HepG2 (cell line): ENCODE measurements at regions not wholly inside any gene's neighbourhood (a gene's known extent, or its start where the extent isn't known, plus 50 kb on each side); places are given as distances from the start of the nearest gene placed in this dataset.
A peak's percentile ranks its signal among the peaks of the same experiment; 100 is the strongest.

Experiments
- ATAC-seq: fragments of 200-7000 bp; cut with Tn5 transposase; 3 replicates; pipeline ENCODE4 v1.9.1; 2020; ENCODE audit warnings: mild to moderate bottlenecking, moderate library complexity
- BruUV-seq: library from RNA; stranded (reverse); fragments of 400-500 nt; replicated peaks from 2 replicates; lab custom pipeline; 2021; lab: Mats Ljungman, UMichigan
- CTCF ChIA-PET: fragments of 300-600 bp; formaldehyde crosslinking; extraction: SDS; loops from one replicate; lab custom pipeline; 2021; ENCODE audit warnings: low total read pairs, inconsistent platforms, low intra/inter-chr PET ratio; lab: Yijun Ruan, JAX
- POLR2A ChIA-PET: fragments of 350-600 bp; sonication (Branson Sonifier 250); formaldehyde crosslinking; loops from one replicate; lab custom pipeline; 2020; ENCODE audit warnings: antibody characterized with exemption, inconsistent platforms; lab: Yijun Ruan, JAX
- DNase-seq: peaks from one replicate; pipeline ENCODE4 v3.0.0-alpha.2; 2015; ENCODE audit warnings: low spot score
- FAIRE-seq: peaks from 3 replicates; lab custom pipeline; 2011; peaks lifted over from hg19 to GRCh38; lab: Jason Lieb, UNC
- H2AFZ ChIP-seq: one replicate; pipeline ENCODE4 v1.6.1; 2011; ENCODE audit warnings: low read length, inconsistent platforms
- H3K27ac ChIP-seq: fragments of 300-600 bp; 3 replicates; pipeline ENCODE4 v1.8.0; 2011; ENCODE audit warnings: mixed run types, mild to moderate bottlenecking, mixed read lengths, low read length, inconsistent platforms; ENCODE audit not compliant: insufficient read depth; ENCODE audit errors: extremely low read length
- H3K27me3 ChIP-seq, 2 experiments: fragments of 200-600 bp in 1 of 2; 2 replicates in 1 of 2; 3 replicates in 1 of 2; pipeline versions ENCODE4 v1.6.0 to v1.8.0; 2011; ENCODE audit warnings: low read length in 2 of 2, mild to moderate bottlenecking in 2 of 2, moderate library complexity in 2 of 2, inconsistent platforms in 1 of 2; ENCODE audit not compliant: insufficient read depth in 2 of 2, control insufficient read depth in 1 of 2
- H3K36me3 ChIP-seq, 2 experiments: fragments of 200-600 bp in 1 of 2; replicated peaks in 1 of 2; 2 replicates in 1 of 2; 3 replicates in 1 of 2; pipeline versions ENCODE4 v1.5.1 to v1.8.0; 2011; ENCODE audit warnings: low read length in 2 of 2, inconsistent platforms in 1 of 2; ENCODE audit not compliant: insufficient read depth in 2 of 2, control insufficient read depth in 1 of 2
- H3K4me1 ChIP-seq: 2 replicates; pipeline ENCODE4 v1.5.1; 2012; ENCODE audit warnings: low read length, inconsistent platforms; ENCODE audit not compliant: insufficient read depth
- H3K4me2 ChIP-seq: 2 replicates; pipeline ENCODE4 v1.6.0; 2011; ENCODE audit warnings: low read depth, low read length, inconsistent platforms
- H3K4me3 ChIP-seq, 3 experiments: fragments of 200-600 bp in 1 of 3; sonication (generic), shearing (Covaris generic) in 1 of 3; replicated peaks in 1 of 3; 2 replicates each; pipeline ENCODE4 v1.5.1; 2011 to 2016; ENCODE audit warnings: low read length in 3 of 3, inconsistent platforms in 2 of 3, low read depth in 2 of 3, mild to moderate bottlenecking in 2 of 3, control low read depth in 1 of 3, mixed read lengths in 1 of 3; ENCODE audit not compliant: insufficient read depth in 1 of 3
- H3K79me2 ChIP-seq: one replicate; pipeline ENCODE4 v1.6.1; 2011; ENCODE audit warnings: low read length, inconsistent platforms; ENCODE audit not compliant: insufficient read depth
- H3K9ac ChIP-seq: 2 replicates; pipeline ENCODE4 v1.6.0; 2011; ENCODE audit warnings: mild to moderate bottlenecking, low read depth, low read length, inconsistent platforms; ENCODE audit not compliant: insufficient read depth
- H3K9me3 ChIP-seq: 2 replicates; pipeline ENCODE4 v1.5.1; 2012; ENCODE audit warnings: mild to moderate bottlenecking, low read length
- H4K20me1 ChIP-seq: 2 replicates; pipeline ENCODE4 v1.6.0; 2011; ENCODE audit warnings: inconsistent platforms, mild to moderate bottlenecking, low read length, moderate library complexity; ENCODE audit not compliant: insufficient read depth
- CEBPB ChIP-seq: IDR thresholded peaks from 2 replicates; pipeline ENCODE4 v1.6.1; 2011; ENCODE audit warnings: low read depth, low read length, improper control_type of control experiment, borderline replicate concordance
- KLF12 ChIP-seq: sonication (generic); formaldehyde crosslinking; IDR thresholded peaks from 2 replicates; pipeline ENCODE4 v1.4.0; 2020; ENCODE audit warnings: missing genetic modification reagents, borderline replicate concordance
- MAFF ChIP-seq: IDR thresholded peaks from 2 replicates; pipeline ENCODE4 v1.6.1; 2011; ENCODE audit warnings: low read depth, low read length, improper control_type of control experiment
- MAFK ChIP-seq, 2 experiments: IDR thresholded peaks in 1 of 2; conservative IDR thresholded peaks in 1 of 2; 2 replicates each; pipeline ENCODE4 v1.6.1; 2011; ENCODE audit warnings: improper control_type of control experiment in 2 of 2, low read length in 2 of 2
- WGBS: methylation state at CpG from one replicate; pipeline ENCODE4 v1.1.6; 2017; ENCODE audit warnings: low lambda C conversion rate; 5-methylcytosine and 5-hydroxymethylcytosine counted together
- in situ Hi-C: cut with HindIII; loops from 2 replicates; pipeline ENCODE4 v1.10.0; 2017; ENCODE audit warnings: low pct_unique_long_range_greater_than_20kb; ENCODE audit not compliant: extremely low pct_ligation_motif_present
- intact Hi-C: fragments of 100-400 bp; cut with micrococcal nuclease; formaldehyde crosslinking; loops from one replicate; pipeline ENCODE4 v1.10.0; 2022; ENCODE audit not compliant: unreplicated experiment
- TF ChIP-seq, protein P1 (sequence below): sonication (generic); formaldehyde crosslinking; IDR thresholded peaks from 2 replicates; pipeline ENCODE4 v1.4.0; 2020; ENCODE audit warnings: missing genetic modification reagents, borderline replicate concordance
- TF ChIP-seq, protein P2 (sequence below): sonication (generic); formaldehyde crosslinking; IDR thresholded peaks from 2 replicates; pipeline ENCODE4 v1.5.1; 2020; ENCODE audit warnings: mild to moderate bottlenecking, missing genetic modification reagents, borderline replicate concordance

DNA sequence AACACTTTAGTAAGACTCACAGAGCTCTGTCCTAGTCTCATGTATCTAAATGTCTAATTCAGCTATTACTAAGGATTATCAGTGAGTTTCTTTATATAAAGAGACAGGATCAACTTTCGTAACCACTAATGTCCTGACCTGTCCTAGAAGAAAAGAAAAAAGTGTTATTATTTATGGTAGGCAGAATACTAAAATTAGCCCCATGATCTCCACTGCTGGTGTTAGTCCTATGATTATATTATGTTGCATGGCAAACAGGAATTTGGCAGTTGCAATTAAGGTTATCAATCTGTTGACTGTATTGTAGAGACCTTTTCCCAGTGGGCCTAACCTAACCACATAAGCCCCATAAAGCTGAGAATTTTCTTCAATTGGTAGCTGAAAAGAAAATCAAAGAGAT lies 132.9 kb upstream of the DIO2 start (continued):
- TF ChIP-seq, protein P1, sequence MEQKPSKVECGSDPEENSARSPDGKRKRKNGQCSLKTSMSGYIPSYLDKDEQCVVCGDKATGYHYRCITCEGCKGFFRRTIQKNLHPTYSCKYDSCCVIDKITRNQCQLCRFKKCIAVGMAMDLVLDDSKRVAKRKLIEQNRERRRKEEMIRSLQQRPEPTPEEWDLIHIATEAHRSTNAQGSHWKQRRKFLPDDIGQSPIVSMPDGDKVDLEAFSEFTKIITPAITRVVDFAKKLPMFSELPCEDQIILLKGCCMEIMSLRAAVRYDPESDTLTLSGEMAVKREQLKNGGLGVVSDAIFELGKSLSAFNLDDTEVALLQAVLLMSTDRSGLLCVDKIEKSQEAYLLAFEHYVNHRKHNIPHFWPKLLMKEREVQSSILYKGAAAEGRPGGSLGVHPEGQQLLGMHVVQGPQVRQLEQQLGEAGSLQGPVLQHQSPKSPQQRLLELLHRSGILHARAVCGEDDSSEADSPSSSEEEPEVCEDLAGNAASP: no peak

DNA sequence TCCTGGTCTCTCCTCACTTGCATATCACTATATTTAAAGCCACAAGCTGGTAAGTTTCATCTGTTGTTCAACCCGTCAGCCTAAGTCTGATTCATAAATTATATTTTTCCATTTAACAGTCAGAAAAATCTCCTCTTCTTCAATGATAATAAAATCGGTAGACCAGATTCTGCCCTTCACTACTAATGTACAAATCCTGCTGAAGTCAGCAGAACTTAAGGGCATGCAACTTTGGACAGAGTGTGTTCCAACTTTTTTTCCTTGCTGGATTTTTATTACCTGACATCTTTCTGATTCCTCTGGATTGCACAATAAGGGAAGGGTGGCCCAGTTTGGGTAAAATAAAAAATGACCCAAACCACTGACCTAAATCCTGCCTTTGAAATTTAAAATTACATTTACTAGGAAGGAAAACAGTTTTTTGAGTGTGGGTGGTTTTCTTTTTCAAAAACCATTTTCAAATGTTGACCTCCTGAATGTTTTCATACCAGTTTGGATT lies 125.4 kb upstream of the DIO2 start:
- H3K9me3 ChIP-seq: no peaks in the 10 kb centered on the region

More for the DNA sequence above, 125.4 kb upstream of the DIO2 start:
- no peaks in the 10 kb centered on the region for H3K79me2 ChIP-seq
- 0% methylated on average over 2 of the region's 2 CpGs for whole genome bisulfite sequencing
- intact Hi-C loops (no loop called here), in situ Hi-C loops (no loop called here)
- no peaks in the 10 kb centered on the region; a peak in 1 of 5 replicates for H3K27me3 ChIP-seq
- TF ChIP-seq CEBPB: peak; percentile 34; the same call in 1 of the 2 replicates
- TF ChIP-seq MAFK (conservative IDR thresholded peaks at IDR 0.05 in 1 of 2, IDR thresholded peaks at IDR 0.05 in 1 of 2; ENCODE audit: low read length in 2 of 2): peak; percentile 79 to 88
- TF ChIP-seq, protein P2, sequence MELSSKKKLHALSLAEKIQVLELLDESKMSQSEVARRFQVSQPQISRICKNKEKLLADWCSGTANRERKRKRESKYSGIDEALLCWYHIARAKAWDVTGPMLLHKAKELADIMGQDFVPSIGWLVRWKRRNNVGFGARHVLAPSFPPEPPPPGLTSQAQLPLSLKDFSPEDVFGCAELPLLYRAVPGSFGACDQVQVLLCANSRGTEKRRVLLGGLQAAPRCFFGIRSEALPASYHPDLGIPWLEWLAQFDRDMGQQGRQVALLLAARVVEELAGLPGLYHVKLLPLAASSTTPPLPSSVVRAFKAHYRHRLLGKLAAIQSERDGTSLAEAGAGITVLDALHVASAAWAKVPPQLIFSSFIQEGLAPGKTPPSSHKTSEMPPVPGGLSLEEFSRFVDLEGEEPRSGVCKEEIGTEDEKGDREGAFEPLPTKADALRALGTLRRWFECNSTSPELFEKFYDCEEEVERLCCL (CRISPR knock-in tag): no peak
- TF ChIP-seq KLF12 (CRISPR knock-in tag): no peak
- TF ChIP-seq MAFF: peak; percentile 81
- no peak overlapping the region for H3K4me3 ChIP-seq
- H3K9ac ChIP-seq: no peak overlapping the region
- no peak for ATAC-seq
- DNase-seq: no peak
- no peak overlapping the region for H2AFZ ChIP-seq
- H3K27ac ChIP-seq: no peak overlapping the region
- POLR2A ChIA-PET: no interaction called here
- no peak overlapping the region for H3K4me2 ChIP-seq
- BruUV-seq: no TSS peak
- FAIRE-seq: no peak
- H3K36me3 ChIP-seq: no peaks in the 10 kb centered on the region
- CTCF ChIA-PET: no interaction called here
- H4K20me1 ChIP-seq: no peaks in the 10 kb centered on the region
- no peaks in the 10 kb centered on the region for H3K4me1 ChIP-seq
